HEK293T (cell line): ENCODE measurements at regions not wholly inside any gene's neighbourhood (a gene's known extent, or its start where the extent isn't known, plus 50 kb on each side); places are given as distances from the start of the nearest gene placed in this dataset.

Experiments
- ARNT ChIP-seq: fragments of 450-650 bp; IDR thresholded peaks from 2 replicates; pipeline ENCODE4 v1.6.1; 2017; ENCODE audit warnings: mild to moderate bottlenecking
- L3MBTL2 ChIP-seq: fragments of 450-650 bp; conservative IDR thresholded peaks from 2 replicates; pipeline ENCODE4 v1.6.1; 2016; ENCODE audit warnings: mild to moderate bottlenecking
- SUZ12 ChIP-seq: fragments of 450-650 bp; IDR thresholded peaks from 2 replicates; pipeline ENCODE4 v1.6.1; 2016; ENCODE audit warnings: mild to moderate bottlenecking
- TARDBP ChIP-seq: fragments of 450-650 bp; IDR thresholded peaks from 2 replicates; pipeline ENCODE4 v1.6.1; 2016

DNA sequence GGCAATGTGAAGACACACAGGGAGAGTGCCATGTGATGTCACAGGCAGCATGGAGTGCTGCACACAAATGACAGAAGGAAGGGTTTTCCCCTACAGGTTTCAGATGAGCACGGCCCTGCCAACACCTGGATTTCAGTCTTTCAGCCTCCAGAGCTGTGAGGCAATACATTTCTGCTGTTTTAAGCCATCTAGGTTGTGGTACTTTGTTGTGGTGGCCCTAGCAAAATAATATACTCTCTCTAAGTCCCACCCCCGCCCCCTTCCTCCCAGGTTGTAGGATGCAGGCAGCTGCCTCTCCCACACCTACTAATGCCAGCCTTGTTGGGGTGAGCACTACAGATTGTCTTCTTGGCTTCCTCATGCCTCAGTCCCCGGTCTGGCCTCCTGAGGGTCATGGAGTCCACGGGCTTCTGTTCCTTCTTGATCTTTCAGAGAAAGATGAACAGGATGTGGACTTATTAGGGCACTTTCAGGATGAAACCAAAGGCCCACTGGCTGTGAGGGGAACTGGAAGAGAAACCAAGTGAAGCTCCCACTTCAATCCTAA, 180.0 kb downstream of the CD47 start:
- no peak for TF ChIP-seq L3MBTL2
- TF ChIP-seq ARNT: no peak
- TF ChIP-seq SUZ12: no peak
- TF ChIP-seq TARDBP: no peak
